HG03045 (cell line): ENCODE measurements at regions not wholly inside any gene's neighbourhood (a gene's known extent, or its start where the extent isn't known, plus 50 kb on each side); places are given as distances from the start of the nearest gene placed in this dataset.
A peak's percentile ranks its signal among the peaks of the same experiment; 100 is the strongest.
"Not testable (repeated sequence)": the region's sequence is repeated elsewhere in the genome, so short reads cannot be mapped to it uniquely, and the experiment has no call there.

Experiments used
- ATAC-seq: cut with Tn5 transposase; IDR thresholded peaks from one replicate; pipeline ENCODE4 v1.9.1; 2021; ENCODE audit warnings: mild to moderate bottlenecking, moderate library complexity; ENCODE audit not compliant: unreplicated experiment

DNA sequence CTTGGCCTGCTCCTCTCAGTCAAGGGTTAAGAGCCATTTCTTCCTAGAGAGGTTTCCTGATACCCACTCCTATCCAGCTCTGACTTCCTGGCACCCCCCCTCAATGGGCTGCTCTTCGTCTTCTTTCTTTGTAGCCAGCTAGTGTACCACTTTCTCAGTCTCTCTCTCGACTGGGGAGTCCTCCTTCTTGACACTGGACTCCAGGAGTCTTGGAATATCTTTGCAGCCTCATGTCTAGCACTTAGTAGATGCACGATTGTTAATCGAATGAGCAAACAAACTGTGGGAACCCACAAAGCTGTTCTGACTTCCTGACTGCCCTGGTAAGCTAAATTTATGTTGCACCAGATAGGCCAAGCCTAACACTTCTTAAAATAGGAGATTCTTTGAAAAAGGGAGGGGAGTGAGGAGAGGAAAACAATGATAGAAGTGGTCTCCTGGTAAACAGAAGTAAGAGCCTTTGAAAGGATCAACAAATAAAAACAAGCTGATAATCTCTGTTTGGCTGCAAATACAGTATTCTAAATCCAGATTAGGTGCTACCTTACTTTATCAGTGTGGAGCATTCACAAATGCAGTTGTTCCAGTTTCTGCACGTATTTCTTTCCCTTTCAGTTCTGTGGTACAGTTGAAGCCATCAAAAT, 160.1 kb upstream of the CITED2 start:
- ATAC-seq = peak; percentile 44

DNA sequence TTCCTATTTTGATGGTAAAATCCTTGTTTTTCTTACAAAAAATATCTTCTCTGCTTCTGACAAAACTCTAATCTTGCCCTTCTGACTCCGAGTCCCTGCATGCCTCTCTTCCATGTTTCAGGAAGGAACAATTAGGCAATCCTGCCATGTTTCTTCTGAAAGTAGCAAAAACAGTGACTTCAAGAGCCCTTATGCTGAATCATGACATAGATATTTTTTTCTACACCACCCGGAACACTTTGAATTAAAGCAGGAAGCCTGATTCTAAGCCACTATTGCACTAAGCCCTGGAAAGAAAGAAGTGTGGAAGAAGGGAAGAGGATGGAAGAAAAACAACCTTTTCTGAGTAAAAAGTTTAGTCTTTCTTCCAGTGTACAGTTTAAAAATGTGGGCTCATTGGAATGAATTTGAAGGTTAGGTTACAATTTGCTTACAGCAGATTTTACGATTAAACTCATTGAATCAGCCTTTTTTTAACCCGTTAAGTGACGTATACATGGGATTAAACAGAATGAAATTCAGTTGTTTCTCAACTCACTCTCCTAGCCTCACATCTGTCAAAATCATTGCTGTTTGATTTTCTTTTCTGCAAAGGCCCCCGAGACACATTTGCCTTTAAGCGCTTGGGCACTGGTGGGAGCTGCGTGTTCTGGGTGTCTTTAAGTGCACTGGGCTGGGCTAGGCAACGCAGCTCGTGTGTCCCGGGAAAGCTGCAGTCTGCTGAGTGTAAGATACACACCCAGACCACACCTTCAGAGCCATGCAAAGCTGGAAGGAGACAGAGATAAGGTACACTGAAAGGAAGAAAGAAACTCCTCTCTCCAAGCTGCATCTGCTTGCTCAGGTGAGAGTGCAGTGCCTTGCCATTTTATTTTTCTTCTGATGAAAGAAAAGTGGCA, 159.4 kb upstream of the CITED2 start:
- peak; percentile 9 for ATAC-seq

DNA sequence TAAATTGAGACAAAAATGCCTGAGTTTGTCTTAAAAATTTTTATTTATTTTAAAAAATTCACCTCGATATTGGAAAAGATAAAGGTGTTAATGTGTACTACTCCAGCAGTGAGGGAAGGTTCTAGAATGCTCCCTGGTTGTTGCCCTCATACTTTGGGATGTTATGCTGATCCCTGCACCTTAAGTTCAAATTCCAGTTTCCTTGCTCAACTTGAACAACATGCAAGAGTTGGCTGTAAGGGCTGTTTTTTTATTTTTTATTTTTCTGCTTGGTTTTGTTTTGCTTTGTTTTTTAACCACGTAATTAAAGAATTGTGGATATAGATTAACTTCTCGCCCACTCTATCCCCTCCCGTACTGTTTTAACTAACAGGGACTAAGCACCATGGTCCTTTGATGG, 158.7 kb upstream of the CITED2 start:
- no peak for ATAC-seq

DNA sequence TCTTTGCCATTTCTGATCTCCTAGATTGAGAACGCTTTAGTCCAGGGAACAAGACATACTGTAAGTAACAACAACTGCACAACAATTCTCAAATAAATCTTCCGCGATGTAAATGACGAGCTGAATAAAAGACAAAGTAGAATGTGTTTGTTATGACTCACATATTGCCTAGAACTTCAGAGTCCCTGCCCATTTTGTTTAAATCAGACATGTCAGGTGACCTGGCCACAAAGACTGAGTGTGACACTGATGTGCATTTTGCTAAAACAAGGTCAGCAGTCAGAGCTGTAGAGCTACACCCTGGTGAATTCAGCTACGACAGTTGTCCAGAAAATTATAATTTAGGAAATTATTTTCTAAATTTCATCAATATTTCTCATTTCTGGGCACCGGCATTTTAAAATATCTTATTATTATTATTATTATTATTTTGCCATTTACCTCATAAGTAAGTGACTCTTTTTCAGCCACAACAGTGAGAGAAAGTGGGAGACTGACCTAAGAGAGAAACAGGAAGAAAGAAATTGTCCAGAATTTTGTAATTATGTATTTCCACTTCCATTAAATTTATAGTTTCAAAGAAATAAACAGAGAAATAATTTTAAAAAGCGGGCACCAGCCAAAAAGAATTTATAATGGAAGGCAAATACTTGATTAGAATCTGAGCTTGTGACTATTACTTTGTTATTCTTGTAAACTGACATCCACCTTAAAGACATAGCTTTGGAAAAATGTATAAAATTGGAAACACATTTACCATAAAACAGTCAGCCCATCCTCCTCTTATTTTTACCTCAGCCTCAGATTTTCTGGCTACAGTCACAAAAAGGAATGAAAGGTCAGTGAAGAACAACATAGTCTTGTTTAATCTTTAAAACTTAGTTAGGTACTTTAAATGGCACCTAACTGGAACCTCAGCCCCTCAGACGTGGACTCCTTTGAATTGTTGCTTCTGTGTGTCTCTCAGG, 157.0 kb upstream of the CITED2 start:
- ATAC-seq = no peak

DNA sequence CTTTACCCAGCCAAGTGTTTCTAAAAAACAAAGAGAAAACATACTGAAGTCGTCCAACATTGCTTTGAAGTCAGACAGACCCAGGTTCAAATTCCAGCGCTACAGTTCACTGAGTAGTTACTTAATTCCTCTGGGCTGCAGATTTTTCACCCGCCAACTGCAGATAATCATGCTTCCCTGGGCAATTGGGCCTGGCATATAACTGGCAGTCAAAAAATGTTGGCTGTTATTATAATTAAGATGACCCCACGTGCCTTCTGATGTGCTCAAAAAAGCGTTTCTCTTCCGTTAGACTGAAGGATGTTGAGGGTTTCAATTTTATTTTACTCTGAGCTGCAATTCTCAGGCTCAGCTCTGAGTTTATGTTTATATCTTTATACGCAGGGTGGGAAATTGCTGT, 156.1 kb upstream of the CITED2 start:
- no peak for ATAC-seq

DNA sequence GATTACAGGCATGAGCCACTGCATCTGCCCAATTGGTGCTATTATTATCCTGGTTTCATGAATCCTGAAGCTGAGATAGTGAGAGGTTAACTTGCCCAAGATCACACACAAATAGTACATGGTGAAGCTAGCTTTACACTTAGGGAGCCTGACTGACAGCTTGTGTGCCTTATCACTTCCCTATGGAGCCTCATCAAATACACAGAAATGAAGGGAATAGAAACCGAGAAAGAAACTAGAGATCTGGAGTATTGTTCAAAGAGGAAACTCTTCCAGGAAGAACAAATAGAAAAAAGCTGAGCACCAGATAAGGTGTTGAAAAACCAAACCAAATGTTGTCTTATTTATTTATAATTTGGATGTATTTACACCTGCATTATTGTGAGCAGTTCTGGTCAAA, 155.0 kb upstream of the CITED2 start:
- no peak for ATAC-seq

DNA sequence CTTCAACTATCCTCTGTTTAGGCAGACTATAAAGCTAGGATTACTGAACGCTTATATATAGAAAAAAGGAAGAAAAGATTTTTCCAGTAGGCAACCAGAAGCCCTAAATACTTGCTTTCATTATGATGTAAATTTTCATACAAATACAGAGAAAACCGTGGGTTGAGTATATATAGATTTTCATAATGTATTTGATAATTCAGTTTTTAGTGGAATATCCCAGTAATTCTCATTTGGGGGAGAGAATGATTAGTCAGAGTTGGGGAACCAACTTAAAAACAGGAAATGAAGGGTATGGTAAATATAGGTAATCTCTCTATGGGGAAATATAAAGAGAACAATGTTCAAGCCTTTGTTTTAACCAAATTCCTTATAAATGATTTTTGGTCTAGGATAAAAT, 154.0 kb upstream of the CITED2 start:
- no peak for ATAC-seq

DNA sequence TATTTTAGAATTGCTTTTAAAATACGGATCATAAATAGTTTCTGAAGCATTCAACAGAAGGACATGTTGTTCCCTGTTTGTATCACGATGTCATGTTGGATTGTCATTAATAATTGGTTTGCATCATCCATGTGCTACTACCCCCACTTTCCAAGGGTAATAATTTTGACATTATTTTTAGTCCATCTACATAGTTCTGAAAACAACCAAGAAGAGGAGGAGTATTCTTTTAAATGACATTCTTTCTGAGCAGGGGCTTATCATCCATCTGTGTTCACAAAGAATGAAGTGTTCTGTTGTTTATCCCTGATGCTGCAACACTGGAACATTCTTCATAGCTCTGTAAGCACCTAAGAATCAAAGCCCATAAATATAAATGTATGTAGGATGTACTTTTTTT, 151.0 kb upstream of the CITED2 start:
- no peak for ATAC-seq

DNA sequence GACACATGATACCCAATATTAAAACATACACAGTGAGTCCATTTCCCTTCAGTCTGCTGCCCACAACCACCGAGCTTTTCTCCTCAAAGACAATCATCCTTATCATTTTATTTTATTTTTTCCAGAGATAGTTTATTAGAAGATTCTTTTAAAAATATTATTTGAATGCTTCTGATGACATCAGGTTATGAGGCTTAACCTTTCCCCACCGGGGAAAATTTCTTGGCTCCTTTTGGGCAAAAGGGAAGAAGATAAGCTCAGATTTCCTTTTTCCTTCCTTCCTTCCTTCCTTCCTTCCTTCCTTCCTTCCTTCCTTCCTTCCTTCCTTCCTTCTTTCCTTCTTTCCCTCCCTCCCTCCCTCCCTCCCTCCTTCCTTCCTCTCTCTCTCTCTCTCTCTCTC, 149.5 kb upstream of the CITED2 start:
- no peak for ATAC-seq

DNA sequence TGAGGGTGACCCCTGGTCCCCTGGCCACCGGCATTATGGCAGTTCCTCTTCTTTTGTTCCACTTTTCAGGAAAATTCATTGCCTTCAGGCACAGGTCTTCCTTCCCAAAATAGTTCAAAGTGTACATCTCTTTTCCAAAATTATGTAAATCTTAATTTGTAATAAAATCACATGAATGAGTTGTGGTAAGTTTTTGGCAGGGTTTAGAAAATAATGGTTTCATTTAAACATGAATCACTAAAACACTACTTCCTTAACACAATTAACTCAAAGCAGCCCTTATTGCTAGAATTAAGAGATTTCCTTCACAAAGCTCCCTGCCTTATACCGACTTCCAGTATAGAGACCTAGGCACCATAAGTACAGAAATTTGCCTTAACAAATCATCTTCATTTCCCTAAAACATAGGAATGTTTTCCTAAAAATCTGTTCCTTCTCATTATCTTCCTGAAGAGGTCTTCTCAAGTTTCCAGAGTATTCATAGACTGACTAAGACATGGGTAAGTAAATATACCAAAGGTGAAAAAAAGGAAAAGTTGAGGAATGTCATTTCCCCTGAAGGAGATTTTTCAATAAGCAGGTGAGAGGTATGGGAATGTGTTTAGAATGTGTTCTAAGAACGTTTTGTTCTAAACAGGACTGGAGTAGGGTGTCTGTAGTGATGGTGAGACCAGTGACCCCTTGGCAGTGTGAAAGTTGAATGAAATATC, 148.2 kb upstream of the CITED2 start:
- ATAC-seq = no peak

DNA sequence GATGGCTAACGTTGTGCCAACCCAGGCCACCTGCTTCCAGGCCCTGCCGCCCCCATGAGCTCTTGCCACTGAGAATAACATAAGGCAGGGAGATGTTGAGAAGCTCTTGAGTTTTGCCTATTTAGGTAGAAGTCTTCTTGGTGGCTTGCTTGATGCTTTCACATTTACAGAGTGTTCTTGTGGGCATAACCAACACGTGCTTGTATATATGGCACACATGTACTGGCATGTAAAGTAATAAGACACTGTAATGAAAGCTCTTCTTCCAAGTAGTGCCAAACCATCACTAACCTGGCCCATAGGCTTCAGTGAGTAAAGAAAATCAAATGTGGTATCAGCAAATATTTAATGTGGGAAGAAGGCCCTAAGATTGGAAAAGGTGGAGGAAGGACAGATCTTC, 146.9 kb upstream of the CITED2 start:
- no peak for ATAC-seq

DNA sequence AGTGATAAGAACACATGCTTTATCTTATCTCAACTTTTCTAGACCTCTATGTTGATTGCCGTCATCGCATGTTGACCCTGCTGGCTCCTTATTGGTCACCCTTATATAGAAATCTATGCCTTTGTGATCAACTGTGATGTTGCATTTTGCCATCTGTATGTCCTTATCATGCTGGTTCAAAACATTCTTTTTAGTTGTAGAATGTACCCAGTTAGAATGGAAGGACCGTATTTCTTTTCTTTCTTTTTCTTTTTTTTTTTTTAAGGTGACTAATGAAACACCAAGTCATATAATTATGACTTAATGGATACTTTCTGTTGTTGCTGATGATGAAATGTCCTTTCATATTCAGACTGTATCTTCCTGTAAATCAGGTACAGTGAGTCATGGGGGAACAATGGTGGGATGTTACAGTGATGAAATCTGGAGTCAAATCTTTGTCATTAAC, 145.9 kb upstream of the CITED2 start:
- no peak for ATAC-seq

DNA sequence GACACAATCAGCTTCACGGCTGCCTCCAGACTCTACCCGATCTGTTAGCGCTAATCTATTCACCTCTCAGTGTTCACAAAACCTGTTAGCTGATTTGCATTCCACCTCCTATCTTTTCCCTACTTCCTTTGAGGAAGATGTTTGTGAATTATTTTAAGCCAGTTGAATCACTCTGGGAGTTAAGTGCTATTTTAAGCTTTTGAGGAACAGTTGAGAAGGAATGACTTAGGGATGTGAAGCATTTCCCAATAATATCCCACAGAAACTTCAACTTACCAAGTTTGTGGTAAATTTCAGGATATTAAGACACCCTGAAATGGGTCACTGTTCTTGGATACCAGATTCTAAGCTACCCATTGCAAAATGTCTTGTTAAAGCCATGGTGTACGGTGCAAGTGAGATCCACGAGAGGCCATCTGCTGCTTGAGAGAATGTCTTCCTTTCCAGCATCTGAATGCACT, 145.2 kb upstream of the CITED2 start:
- no peak for ATAC-seq

DNA sequence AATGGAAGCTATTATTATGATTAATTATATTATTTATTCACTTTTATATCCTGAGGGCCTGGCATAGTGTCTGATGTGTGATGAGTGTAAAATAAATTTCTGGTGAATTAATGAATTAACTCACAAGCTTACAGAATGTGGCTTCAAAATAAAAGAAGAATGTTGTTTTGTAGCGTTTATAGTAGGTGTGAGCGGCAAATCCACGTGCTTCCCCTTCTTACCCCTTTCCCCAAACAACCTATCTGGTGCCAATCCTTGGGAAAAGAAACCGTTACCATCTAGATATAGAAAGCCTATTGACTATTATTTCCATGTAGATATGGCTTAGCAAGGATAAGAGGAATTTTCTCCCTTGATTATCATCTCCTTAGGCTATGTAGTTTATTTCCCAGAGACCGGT, 144.6 kb upstream of the CITED2 start:
- no peak for ATAC-seq

DNA sequence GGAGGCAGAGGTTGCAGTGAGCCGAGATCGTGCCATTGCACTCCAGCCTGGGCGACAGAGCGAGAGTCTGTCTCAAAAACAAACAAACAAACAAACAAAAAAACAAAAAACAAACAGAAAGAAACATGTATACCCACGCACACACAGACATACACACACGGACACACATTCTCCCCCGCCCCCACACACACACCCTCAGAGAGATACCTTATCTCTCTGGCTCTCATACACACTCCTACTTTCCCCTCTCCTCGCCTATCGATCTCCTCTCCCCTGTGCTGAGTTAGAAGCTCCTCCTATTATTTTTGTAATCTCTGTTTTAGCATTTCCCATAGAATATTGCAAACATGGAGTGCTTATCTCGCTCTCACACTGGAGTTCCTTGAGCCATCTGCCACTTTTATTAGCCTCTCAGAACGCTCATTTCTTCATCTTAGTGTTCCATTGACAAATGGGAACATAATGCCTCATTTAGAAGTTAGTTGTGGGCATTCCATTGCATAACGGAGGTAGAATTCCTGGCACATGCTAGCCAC, 144.2 kb upstream of the CITED2 start:
- ATAC-seq = no peak

DNA sequence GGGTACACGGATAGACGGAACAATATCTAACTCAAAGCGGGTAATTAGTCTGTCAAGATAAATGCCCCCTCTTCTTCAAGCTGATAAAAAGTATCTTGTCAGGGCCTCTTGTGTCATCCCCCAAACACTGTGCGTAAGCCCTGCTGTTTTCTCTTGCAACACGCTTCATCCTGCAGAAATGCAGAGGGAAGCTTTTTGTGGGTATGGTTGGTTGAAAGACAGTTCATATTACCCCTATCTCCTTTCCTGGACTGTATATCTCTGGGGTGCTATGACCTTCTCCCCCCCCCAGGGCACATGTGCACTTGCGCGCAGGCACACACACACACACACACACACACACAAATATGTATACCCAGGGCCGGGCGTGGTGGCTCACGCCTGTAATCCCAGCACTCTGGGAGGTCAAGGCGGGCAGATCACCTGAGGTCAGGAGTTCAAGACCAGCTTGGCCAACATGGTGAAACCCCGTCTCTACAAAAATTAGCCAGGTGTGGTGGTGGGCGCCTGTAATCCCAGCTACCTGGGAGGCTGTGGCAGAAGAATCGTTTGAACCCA, 143.6 kb upstream of the CITED2 start:
- ATAC-seq = not testable (repeated sequence)

DNA sequence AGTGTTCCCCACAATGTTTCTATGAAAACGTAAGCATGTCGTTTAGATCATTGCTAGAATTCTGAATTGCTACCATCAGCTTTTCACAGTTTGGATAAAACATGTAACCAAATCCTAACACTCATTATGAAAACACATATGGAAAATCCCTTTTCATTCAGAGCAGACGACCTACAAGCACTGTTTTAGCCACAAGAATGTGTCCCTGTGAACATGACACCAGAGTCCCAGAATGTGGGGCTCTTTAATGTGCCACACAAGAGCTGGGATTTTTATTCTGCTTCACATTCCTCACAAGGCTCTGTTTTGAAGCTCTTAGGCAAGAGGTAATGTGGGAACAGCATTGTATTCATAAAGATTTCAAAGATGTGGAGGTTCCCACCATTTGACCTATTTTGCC, 141.1 kb upstream of the CITED2 start:
- ATAC-seq = no peak

DNA sequence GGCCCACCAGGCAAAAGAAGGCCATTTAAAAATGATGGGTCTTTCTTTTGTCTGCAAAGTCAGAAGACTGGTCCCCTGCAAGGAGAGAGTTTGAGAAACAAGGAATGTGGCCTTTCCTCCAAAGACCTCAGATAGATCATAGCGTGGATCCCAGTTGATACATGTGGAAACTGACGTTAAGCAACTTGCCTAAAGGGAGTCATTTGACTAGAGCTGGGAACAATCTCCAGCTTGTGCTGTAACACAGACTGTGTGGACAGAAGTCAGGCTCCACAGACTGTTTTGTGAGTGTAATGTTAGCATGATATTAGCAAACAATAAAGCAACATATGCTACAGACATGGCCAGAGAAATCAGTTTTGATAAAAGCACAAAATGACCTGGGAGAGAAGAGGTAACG, 140.4 kb upstream of the CITED2 start:
- no peak for ATAC-seq

DNA sequence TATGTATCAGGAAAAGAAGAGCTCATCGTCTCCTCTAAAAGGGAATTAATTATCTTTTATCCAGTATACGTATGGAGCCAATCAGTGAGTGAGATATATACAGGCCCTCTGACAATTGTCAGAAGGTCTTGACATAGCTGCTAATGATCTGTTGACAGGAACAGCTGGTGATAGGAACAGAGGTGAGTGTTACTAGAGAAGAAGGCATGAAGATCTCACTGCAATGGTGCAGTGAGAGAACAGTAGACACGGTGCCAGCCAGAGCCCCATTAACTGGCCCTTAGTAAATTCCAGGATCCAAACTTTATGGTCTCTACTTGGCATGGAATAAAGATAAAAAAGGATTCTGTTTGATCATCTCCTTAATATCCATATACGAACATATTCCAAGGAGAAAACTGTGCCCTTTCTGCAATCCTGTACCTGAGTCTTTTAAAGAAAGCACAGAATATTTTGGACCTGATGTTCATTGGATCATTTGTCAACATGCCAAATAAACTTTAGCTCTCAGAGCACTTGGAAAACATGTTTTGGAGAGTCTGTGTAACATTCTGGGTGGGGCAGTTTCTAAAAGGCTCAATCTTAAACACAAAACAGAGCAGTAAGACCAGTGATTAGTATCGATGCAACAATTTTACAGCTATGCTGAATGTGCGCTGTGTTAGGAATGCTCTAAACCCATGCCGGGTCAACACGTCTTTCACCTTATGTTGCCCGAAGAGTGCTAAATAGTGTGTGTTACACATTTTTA, 135.8 kb upstream of the CITED2 start:
- no peak for ATAC-seq
